ENCODE measurements at regions not wholly inside any gene's neighbourhood (a gene's known extent, or its start where the extent isn't known, plus 50 kb on each side); places are given as distances from the start of the nearest gene placed in this dataset.

- TF ChIP-seq CTCF (IDR thresholded peaks at IDR 0.05; ENCODE audit: low read depth, low read length, missing control alignments) = no peak
- Histone ChIP-seq H3K27me3 (replicated peaks) (no peaks in the 10 kb centered on the region), H3K27ac (no peak overlapping the region), H3K4me3 (ENCODE audit: low read depth, low read length) (no peak overlapping the region), H3K36me3 (replicated peaks) (peaks cover 7% of the 10 kb centered on the region)
- in situ Hi-C loops (cut with HindIII; ENCODE audit: low pct_ligation_motif_present, low sequenced_read_pairs) = loop anchor here (25.0 kb wide), 1 partner anchor 366 kb away; no protein-coding TSS in a partner anchor
- DNase-seq = no peak
Observed at GRCh38 chr6:144477856-144478255, 192.7 kb downstream of the UTRN start.

- no peak for DNase-seq
- H3K27ac ChIP-seq = no peak overlapping the region
- TF ChIP-seq CTCF (IDR thresholded peaks at IDR 0.05; ENCODE audit: low read depth, low read length, missing control alignments) = no peak
- H3K27me3 ChIP-seq (replicated peaks) = no peaks in the 10 kb centered on the region
- H3K4me3 ChIP-seq (ENCODE audit: low read depth, low read length) = no peak overlapping the region
- in situ Hi-C loops (cut with HindIII; ENCODE audit: low pct_ligation_motif_present, low sequenced_read_pairs) = loop anchor here (25.0 kb wide), 1 partner anchor 366 kb away; no protein-coding TSS in a partner anchor
- peaks cover 7% of the 10 kb centered on the region for H3K36me3 ChIP-seq (replicated peaks)
Observed at GRCh38 chr6:144478483-144478882, 193.3 kb downstream of the UTRN start.

GRCh38 chr6:144479991-144480390, 194.9 kb downstream of the UTRN start:
- Histone ChIP-seq H3K27ac (no peak overlapping the region), H3K36me3 (replicated peaks) (peaks cover 2% of the 10 kb centered on the region), H3K27me3 (replicated peaks) (no peaks in the 10 kb centered on the region), H3K4me3 (ENCODE audit: low read depth, low read length) (no peak overlapping the region)
- in situ Hi-C loops (cut with HindIII; ENCODE audit: low pct_ligation_motif_present, low sequenced_read_pairs) = loop anchor here (25.0 kb wide), 1 partner anchor 368 kb away; no protein-coding TSS in a partner anchor
- DNase-seq = no peak
- no peak for TF ChIP-seq CTCF (IDR thresholded peaks at IDR 0.05; ENCODE audit: low read depth, low read length, missing control alignments)

GRCh38 chr6:144480473-144480872, 195.3 kb downstream of the UTRN start:
- DNase-seq = no peak
- H3K36me3 ChIP-seq (replicated peaks) = peaks cover 4% of the 10 kb centered on the region
- no peaks in the 10 kb centered on the region for H3K27me3 ChIP-seq (replicated peaks)
- no peak for TF ChIP-seq CTCF (IDR thresholded peaks at IDR 0.05; ENCODE audit: low read depth, low read length, missing control alignments)
- H3K27ac ChIP-seq = no peak overlapping the region
- in situ Hi-C loops (cut with HindIII; ENCODE audit: low pct_ligation_motif_present, low sequenced_read_pairs) = loop anchor here (25.0 kb wide), 1 partner anchor 368 kb away; no protein-coding TSS in a partner anchor
- H3K4me3 ChIP-seq (ENCODE audit: low read depth, low read length) = no peak overlapping the region

- Histone ChIP-seq H3K36me3 (replicated peaks) (peaks cover 8% of the 10 kb centered on the region), H3K27me3 (replicated peaks) (no peaks in the 10 kb centered on the region), H3K4me3 (ENCODE audit: low read depth, low read length) (no peak overlapping the region), H3K27ac (no peak overlapping the region)
- no peak for TF ChIP-seq CTCF (IDR thresholded peaks at IDR 0.05; ENCODE audit: low read depth, low read length, missing control alignments)
- in situ Hi-C loops (cut with HindIII; ENCODE audit: low pct_ligation_motif_present, low sequenced_read_pairs) = loop anchor here (25.0 kb wide), 1 partner anchor 369 kb away; no protein-coding TSS in a partner anchor
- DNase-seq = no peak
Observed at GRCh38 chr6:144481527-144481926, 196.4 kb downstream of the UTRN start.

GRCh38 chr6:144482142-144482541, 197.0 kb downstream of the UTRN start:
- Histone ChIP-seq H3K36me3 (replicated peaks) (peaks cover 8% of the 10 kb centered on the region), H3K27me3 (replicated peaks) (no peaks in the 10 kb centered on the region), H3K27ac (no peak overlapping the region), H3K4me3 (ENCODE audit: low read depth, low read length) (no peak overlapping the region)
- TF ChIP-seq CTCF (IDR thresholded peaks at IDR 0.05; ENCODE audit: low read depth, low read length, missing control alignments) = peak; percentile 80
- in situ Hi-C loops (cut with HindIII; ENCODE audit: low pct_ligation_motif_present, low sequenced_read_pairs) = loop anchor here (25.0 kb wide), 1 partner anchor 370 kb away; no protein-coding TSS in a partner anchor
- peak; percentile 78 for DNase-seq

All from brain microvascular endothelial cell (primary cell).